HCT116 (cell line): ENCODE measurements at regions not wholly inside any gene's neighbourhood (a gene's known extent, or its start where the extent isn't known, plus 50 kb on each side); places are given as distances from the start of the nearest gene placed in this dataset.

Experiments used
- ATAC-seq: fragments of 200-7000 bp; cut with Tn5 transposase; 2 replicates; pipeline ENCODE4 v1.9.1; 2020; ENCODE audit warnings: mild to moderate bottlenecking, moderate library complexity
- BruUV-seq: library from RNA; stranded (reverse); fragments of 400-500 nt; replicated peaks from 2 replicates; lab custom pipeline; 2021; lab: Mats Ljungman, UMichigan
- CTCF ChIA-PET: fragments of 300-600 bp; sonication (Branson Sonifier 250); formaldehyde crosslinking; loops from one replicate; lab custom pipeline; 2021; ENCODE audit warnings: antibody characterized with exemption; lab: Charles Lee
- POLR2A ChIA-PET: fragments of 300-600, 350-600 bp; sonication (Branson Sonifier 250); formaldehyde crosslinking; loops from one replicate; lab custom pipeline; 2021; ENCODE audit warnings: antibody characterized with exemption; lab: Charles Lee
- RAD21 ChIA-PET, 2 experiments: fragments of 300-600 bp; sonication (Branson Sonifier 250); formaldehyde crosslinking; loops; one replicate each; lab custom pipeline; 2023; ENCODE audit warnings: low total read pairs in 2 of 2; ENCODE audit not compliant: uncharacterized antibody in 2 of 2, unreplicated experiment in 2 of 2, low non-redundant PET in 1 of 2; lab: Charles Lee
- DNase-seq: peaks from one replicate; pipeline ENCODE4 v3.0.0-alpha.2; 2010; ENCODE audit warnings: low read depth, low spot score
- H2AFZ ChIP-seq: fragments of 200-600 bp; shearing (Covaris generic), sonication (generic); 2 replicates; pipeline ENCODE4 v1.6.1; 2017; ENCODE audit warnings: low read depth, mixed run types, mixed read lengths, antibody characterized with exemption, low read length; ENCODE audit not compliant: poor library complexity, severe bottlenecking
- H3K27ac ChIP-seq: 2 replicates; pipeline ENCODE4 v1.5.1; 2012; ENCODE audit warnings: low read depth, low read length
- H3K27me3 ChIP-seq: fragments of 200-600 bp; sonication (generic); 2 replicates; pipeline ENCODE4 v1.6.1; 2016; ENCODE audit warnings: mixed run types, low read length, mixed read lengths; ENCODE audit not compliant: insufficient read depth
- H3K36me3 ChIP-seq, 2 experiments: fragments of 200-500 bp in 1 of 2; fragments of 200-600 bp in 1 of 2; sonication (Bioruptor generic) in 1 of 2; sonication (generic) in 1 of 2; 2 replicates each; pipeline versions ENCODE4 v1.5.1 to v1.6.1; 2014 to 2016; ENCODE audit warnings: low read length in 2 of 2, inconsistent platforms in 1 of 2, mixed read lengths in 1 of 2, mixed run types in 1 of 2; ENCODE audit not compliant: insufficient read depth in 2 of 2, control insufficient read depth in 1 of 2
- H3K4me1 ChIP-seq, 2 experiments: fragments of 200-600 bp in 1 of 2; sonication (generic) in 1 of 2; 2 replicates each; pipeline versions ENCODE4 v1.5.1 to v1.6.1; 2012 to 2017; ENCODE audit warnings: low read length in 2 of 2, inconsistent platforms in 1 of 2, mild to moderate bottlenecking in 1 of 2, mixed read lengths in 1 of 2, mixed run types in 1 of 2, moderate library complexity in 1 of 2; ENCODE audit not compliant: insufficient read depth in 2 of 2, control insufficient read depth in 1 of 2
- H3K4me2 ChIP-seq: fragments of 200-600 bp; sonication (generic); 2 replicates; pipeline ENCODE4 v1.6.1; 2017; ENCODE audit warnings: mixed run types, low read length, mixed read lengths
- H3K4me3 ChIP-seq, 2 experiments: fragments of 200-600 bp in 1 of 2; sonication (generic) in 1 of 2; replicated peaks in 1 of 2; 2 replicates each; pipeline ENCODE4 v1.5.1; 2011 to 2016; ENCODE audit warnings: low read length in 2 of 2, control low read depth in 1 of 2, low read depth in 1 of 2, mild to moderate bottlenecking in 1 of 2, mixed read lengths in 1 of 2, mixed run types in 1 of 2
- H3K79me2 ChIP-seq: fragments of 200-600 bp; sonication (generic); 2 replicates; pipeline ENCODE4 v1.6.1; 2017; ENCODE audit warnings: mild to moderate bottlenecking, mixed run types, low read length, moderate library complexity, mixed read lengths; ENCODE audit not compliant: insufficient read depth
- H3K9ac ChIP-seq: fragments of 200-600 bp; sonication (generic); 2 replicates; pipeline ENCODE4 v1.6.1; 2016; ENCODE audit warnings: low read length, mixed read lengths
- H3K9me2 ChIP-seq: fragments of 200-600 bp; sonication (generic), shearing (Covaris generic); 2 replicates; pipeline ENCODE4 v1.6.1; 2017; ENCODE audit warnings: mixed run types, mild to moderate bottlenecking, moderate library complexity; ENCODE audit not compliant: insufficient read depth
- H3K9me3 ChIP-seq, 2 experiments: fragments of 200-500 bp in 1 of 2; fragments of 200-600 bp in 1 of 2; sonication (Bioruptor generic) in 1 of 2; sonication (generic) in 1 of 2; 2 replicates each; pipeline ENCODE4 v1.6.1; 2014 to 2017; ENCODE audit warnings: low read length in 2 of 2, mixed read lengths in 2 of 2, inconsistent platforms in 1 of 2, low read depth in 1 of 2, mild to moderate bottlenecking in 1 of 2, mixed run types in 1 of 2, moderate library complexity in 1 of 2; ENCODE audit not compliant: control insufficient read depth in 1 of 2, insufficient read depth in 1 of 2
- H4K20me1 ChIP-seq: fragments of 200-600 bp; sonication (generic), shearing (Covaris generic); 2 replicates; pipeline ENCODE4 v1.6.1; 2017; ENCODE audit warnings: mixed run types, mild to moderate bottlenecking, moderate library complexity; ENCODE audit not compliant: insufficient read depth
- ATF3 ChIP-seq: IDR thresholded peaks from 2 replicates; pipeline ENCODE4 v1.6.1; 2012
- CEBPB ChIP-seq: IDR thresholded peaks from 2 replicates; pipeline ENCODE4 v1.6.1; 2012; ENCODE audit warnings: low read depth
- CTCF ChIP-seq, 3 experiments: fragments of 200-600 bp in 1 of 3; sonication (generic) in 1 of 3; IDR thresholded peaks in 2 of 3; conservative IDR thresholded peaks in 1 of 3; 2 replicates each; pipeline ENCODE4 v1.5.1; 2012 to 2017; ENCODE audit warnings: low read depth in 2 of 3, low read length in 2 of 3, antibody characterized with exemption in 1 of 3, borderline replicate concordance in 1 of 3, control low read depth in 1 of 3, mild to moderate bottlenecking in 1 of 3, mixed read lengths in 1 of 3, mixed run types in 1 of 3, moderate library complexity in 1 of 3; ENCODE audit not compliant: insufficient read depth in 1 of 3
- EGR1 ChIP-seq: IDR thresholded peaks from 2 replicates; pipeline ENCODE4 v1.6.1; 2012; ENCODE audit warnings: low read depth
- ELF1 ChIP-seq: IDR thresholded peaks from 2 replicates; pipeline ENCODE4 v1.6.1; 2012; ENCODE audit warnings: low read depth, borderline replicate concordance
- EZH2 ChIP-seq: fragments of 200-600 bp; sonication (generic); IDR thresholded peaks from 2 replicates; pipeline ENCODE4 v1.6.1; 2017; ENCODE audit warnings: antibody characterized with exemption, mixed run types
- FOSL1 ChIP-seq: IDR thresholded peaks from 2 replicates; pipeline ENCODE4 v1.6.1; 2012; ENCODE audit warnings: low read depth
- MAX ChIP-seq: IDR thresholded peaks from 2 replicates; pipeline ENCODE4 v1.6.1; 2012
- POLR2A ChIP-seq: IDR thresholded peaks from 2 replicates; pipeline ENCODE4 v1.7.0; 2011; ENCODE audit warnings: borderline replicate concordance; ENCODE audit not compliant: insufficient read depth, insufficient read length; ENCODE audit errors: extremely low read depth
- POLR2AphosphoS5 ChIP-seq: IDR thresholded peaks from 2 replicates; pipeline ENCODE4 v1.6.1; 2011; ENCODE audit warnings: mild to moderate bottlenecking, low read depth, low read length, moderate library complexity
- REST ChIP-seq: IDR thresholded peaks from 2 replicates; pipeline ENCODE4 v1.6.1; 2012; ENCODE audit warnings: low read depth
- SIN3A ChIP-seq: IDR thresholded peaks from 2 replicates; pipeline ENCODE4 v1.6.1; 2012; ENCODE audit warnings: low read depth
- SP1 ChIP-seq: IDR thresholded peaks from 2 replicates; pipeline ENCODE4 v1.6.1; 2012; ENCODE audit warnings: low read depth
- SRF ChIP-seq: IDR thresholded peaks from 2 replicates; pipeline ENCODE4 v1.6.1; 2012; ENCODE audit warnings: low read depth
- TCF7L2 ChIP-seq: IDR thresholded peaks from 2 replicates; pipeline ENCODE4 v1.7.0; 2011; ENCODE audit warnings: borderline replicate concordance, inconsistent platforms; ENCODE audit not compliant: insufficient read depth, insufficient read length; ENCODE audit errors: extremely low read depth
- YY1 ChIP-seq: IDR thresholded peaks from 2 replicates; pipeline ENCODE4 v1.6.1; 2011; ENCODE audit warnings: low read length, low read depth, moderate library complexity, mild to moderate bottlenecking; ENCODE audit not compliant: insufficient replicate concordance; ENCODE audit errors: extremely low read depth
- ZBTB33 ChIP-seq: IDR thresholded peaks from 2 replicates; pipeline ENCODE4 v1.6.1; 2011; ENCODE audit warnings: mild to moderate bottlenecking, low read length, moderate library complexity; ENCODE audit not compliant: insufficient replicate concordance; ENCODE audit errors: extremely low read depth
- ZFX ChIP-seq: fragments of 450-650 bp; IDR thresholded peaks from 2 replicates; pipeline ENCODE4 v1.6.1; 2017
- ZNF274 ChIP-seq: fragments of 200-500 bp; sonication (Bioruptor generic); IDR thresholded peaks from 2 replicates; pipeline ENCODE4 v1.6.1; 2014; ENCODE audit warnings: mild to moderate bottlenecking, low read depth, low read length, inconsistent platforms
- intact Hi-C: fragments of 100-400 bp; cut with micrococcal nuclease; formaldehyde crosslinking; loops from 2 replicates; pipeline ENCODE4 v1.10.0; 2022

- Histone ChIP-seq H3K9ac (no peak overlapping the region), H3K9me3 (no peaks in the 10 kb centered on the region), H3K27ac (no peak overlapping the region)
- no TSS peak for BruUV-seq
- TF ChIP-seq SRF (no peak), MAX (no peak), TCF7L2 (no peak), REST (no peak), CTCF (IDR thresholded peaks at IDR 0.05 in 2 of 3, conservative IDR thresholded peaks at IDR 0.05 in 1 of 3; ENCODE audit: borderline replicate concordance in 1 of 3, insufficient read depth in 1 of 3, low read depth in 2 of 3, low read length in 2 of 3) (no peak), SIN3A (no peak), ZNF274 (no peak), EGR1 (no peak), POLR2A (no peak), ZBTB33 (no peak), EZH2 (no peak), CEBPB (no peak), ATF3 (no peak), POLR2AphosphoS5 (no peak), ELF1 (no peak), ZFX (no peak), SP1 (no peak), YY1 (no peak), FOSL1 (no peak)
- TF ChIP-seq, all 23 proteins: peak for 0
- Histone ChIP-seq H4K20me1 (no peaks in the 10 kb centered on the region), H3K9me2 (no peaks in the 10 kb centered on the region), H2AFZ (no peak overlapping the region), H3K36me3 (no peaks in the 10 kb centered on the region), H3K27me3 (peaks cover 28% of the 10 kb centered on the region), H3K4me1 (no peaks in the 10 kb centered on the region), H3K4me2 (no peak overlapping the region), H3K79me2 (no peaks in the 10 kb centered on the region), H3K4me3 (no peak overlapping the region)
- RAD21 ChIA-PET = no interaction called here
- intact Hi-C loops = no loop called here
- no peak for DNase-seq
- no peak for ATAC-seq
- POLR2A ChIA-PET = interaction anchor here (1.5 kb wide), 1 partner anchor 12 kb away, joined by 3 read pairs; no protein-coding TSS in a partner anchor
- CTCF ChIA-PET = no interaction called here
These were observed 271.2 kb downstream of the ADRA2A start for GRCh38 chr10:111348076-111348475.
